Astrocyte (in vitro differentiated cells and primary cell): ENCODE measurements at regions not wholly inside any gene's neighbourhood (a gene's known extent, or its start where the extent isn't known, plus 50 kb on each side); places are given as distances from the start of the nearest gene placed in this dataset.

Experiments
- EZH2 ChIP-seq: IDR thresholded peaks from 2 replicates; pipeline ENCODE4 v1.6.1; 2012; ENCODE audit warnings: mild to moderate bottlenecking, low read length, inconsistent platforms; ENCODE audit not compliant: insufficient read depth
- TF ChIP-seq, protein P1 (sequence below): IDR thresholded peaks from 2 replicates; pipeline ENCODE4 v1.5.1; 2011; ENCODE audit warnings: low read depth, mild to moderate bottlenecking, inconsistent platforms, low read length, moderate library complexity; ENCODE audit not compliant: insufficient read depth

DNA sequence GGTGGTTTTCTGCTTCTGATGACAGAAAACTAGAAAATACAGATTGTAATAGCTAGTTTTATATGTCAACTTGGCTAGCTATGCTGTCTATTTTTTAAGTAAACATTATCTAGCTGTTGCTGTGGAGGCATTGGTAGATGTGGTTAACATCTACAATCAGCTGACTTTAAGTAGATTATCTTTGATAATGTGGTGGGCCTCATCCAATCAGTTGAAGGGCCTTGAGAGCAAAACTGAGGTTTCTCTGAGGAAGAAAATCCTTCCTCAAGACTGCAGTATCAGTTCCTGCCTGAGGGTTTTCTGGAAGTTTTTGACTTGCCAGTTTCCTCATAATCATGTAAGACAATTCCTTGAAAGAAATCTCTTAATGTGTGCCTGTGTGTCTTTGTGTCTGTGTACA, 75.9 kb upstream of the SPHKAP start:
- TF ChIP-seq, protein P1, sequence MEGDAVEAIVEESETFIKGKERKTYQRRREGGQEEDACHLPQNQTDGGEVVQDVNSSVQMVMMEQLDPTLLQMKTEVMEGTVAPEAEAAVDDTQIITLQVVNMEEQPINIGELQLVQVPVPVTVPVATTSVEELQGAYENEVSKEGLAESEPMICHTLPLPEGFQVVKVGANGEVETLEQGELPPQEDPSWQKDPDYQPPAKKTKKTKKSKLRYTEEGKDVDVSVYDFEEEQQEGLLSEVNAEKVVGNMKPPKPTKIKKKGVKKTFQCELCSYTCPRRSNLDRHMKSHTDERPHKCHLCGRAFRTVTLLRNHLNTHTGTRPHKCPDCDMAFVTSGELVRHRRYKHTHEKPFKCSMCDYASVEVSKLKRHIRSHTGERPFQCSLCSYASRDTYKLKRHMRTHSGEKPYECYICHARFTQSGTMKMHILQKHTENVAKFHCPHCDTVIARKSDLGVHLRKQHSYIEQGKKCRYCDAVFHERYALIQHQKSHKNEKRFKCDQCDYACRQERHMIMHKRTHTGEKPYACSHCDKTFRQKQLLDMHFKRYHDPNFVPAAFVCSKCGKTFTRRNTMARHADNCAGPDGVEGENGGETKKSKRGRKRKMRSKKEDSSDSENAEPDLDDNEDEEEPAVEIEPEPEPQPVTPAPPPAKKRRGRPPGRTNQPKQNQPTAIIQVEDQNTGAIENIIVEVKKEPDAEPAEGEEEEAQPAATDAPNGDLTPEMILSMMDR: no peak
- no peak for TF ChIP-seq EZH2
